Stimulated activated CD8-positive, alpha-beta memory T cell treated with anti-CD3 and anti-CD28 coated beads, Interleukin-2, amount 100 ng/mL, for 48 hours (primary cell): ENCODE measurements at regions not wholly inside any gene's neighbourhood (a gene's known extent, or its start where the extent isn't known, plus 50 kb on each side); places are given as distances from the start of the nearest gene placed in this dataset.

Source experiments
- DNase-seq, 2 donors: peaks; one replicate each; pipeline ENCODE4 v3.0.0-alpha.2; 2020; ENCODE audit warnings: low read depth in 2 of 2

DNA sequence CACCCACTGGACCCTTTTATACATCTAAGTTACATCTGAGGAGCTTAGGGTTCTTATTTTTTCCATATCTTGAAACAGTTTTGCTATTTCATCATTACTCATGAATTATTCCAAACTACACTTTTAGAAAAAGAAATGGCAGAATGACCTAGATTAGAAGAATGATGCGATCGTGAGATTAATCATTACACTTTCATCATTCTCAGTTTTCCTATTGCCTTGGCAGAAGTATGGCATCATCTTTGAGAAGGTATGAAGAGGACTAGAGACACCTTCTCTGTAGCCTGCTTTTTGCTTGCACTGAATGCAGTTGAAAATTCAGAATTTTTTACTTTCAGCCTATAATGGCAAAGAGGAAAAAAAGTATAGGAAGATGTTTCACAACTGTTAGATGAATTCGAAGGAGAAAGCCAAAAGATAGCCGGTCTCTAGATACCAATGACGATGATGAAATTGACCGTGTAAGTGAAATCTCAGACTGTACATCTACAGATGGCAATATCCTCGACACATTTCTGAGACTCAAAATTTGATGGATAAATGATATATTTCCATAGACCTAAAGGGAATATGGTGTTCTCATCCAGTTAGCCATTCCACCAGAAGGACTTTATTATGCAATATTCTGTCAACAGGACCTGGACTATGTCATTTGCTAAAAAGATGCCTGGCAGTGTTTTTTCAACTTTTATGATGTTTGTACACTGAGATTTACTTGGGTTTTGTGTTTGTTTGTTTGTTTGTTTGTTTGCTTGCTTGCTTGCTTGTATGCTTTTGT is 191.8 kb downstream of the TOMM20 start:
- DNase-seq, result no peak

GRCh38 chr1:234934611-234935033 is 194.0 kb downstream of the TOMM20 start:
- DNase-seq, result no peak

DNA sequence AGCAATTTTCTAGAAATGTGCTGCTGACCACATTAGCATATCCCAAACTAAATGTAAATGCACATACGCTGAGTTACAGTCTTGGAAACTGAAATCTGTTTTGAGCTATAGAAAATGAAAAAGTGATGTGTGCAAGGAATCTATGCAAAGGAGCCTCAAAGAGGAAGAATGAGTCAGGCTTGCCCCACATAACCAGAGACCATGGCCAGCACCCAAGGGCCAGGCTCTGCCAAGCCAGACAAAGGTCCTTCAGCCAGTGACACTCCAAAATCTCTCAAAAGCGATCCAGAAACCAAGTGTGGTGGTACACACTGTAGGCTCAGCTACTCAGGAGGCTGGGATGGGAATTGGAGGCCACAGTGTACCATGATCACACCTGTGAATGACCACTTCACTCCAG is 195.2 kb downstream of the TOMM20 start:
- no peak for DNase-seq

DNA sequence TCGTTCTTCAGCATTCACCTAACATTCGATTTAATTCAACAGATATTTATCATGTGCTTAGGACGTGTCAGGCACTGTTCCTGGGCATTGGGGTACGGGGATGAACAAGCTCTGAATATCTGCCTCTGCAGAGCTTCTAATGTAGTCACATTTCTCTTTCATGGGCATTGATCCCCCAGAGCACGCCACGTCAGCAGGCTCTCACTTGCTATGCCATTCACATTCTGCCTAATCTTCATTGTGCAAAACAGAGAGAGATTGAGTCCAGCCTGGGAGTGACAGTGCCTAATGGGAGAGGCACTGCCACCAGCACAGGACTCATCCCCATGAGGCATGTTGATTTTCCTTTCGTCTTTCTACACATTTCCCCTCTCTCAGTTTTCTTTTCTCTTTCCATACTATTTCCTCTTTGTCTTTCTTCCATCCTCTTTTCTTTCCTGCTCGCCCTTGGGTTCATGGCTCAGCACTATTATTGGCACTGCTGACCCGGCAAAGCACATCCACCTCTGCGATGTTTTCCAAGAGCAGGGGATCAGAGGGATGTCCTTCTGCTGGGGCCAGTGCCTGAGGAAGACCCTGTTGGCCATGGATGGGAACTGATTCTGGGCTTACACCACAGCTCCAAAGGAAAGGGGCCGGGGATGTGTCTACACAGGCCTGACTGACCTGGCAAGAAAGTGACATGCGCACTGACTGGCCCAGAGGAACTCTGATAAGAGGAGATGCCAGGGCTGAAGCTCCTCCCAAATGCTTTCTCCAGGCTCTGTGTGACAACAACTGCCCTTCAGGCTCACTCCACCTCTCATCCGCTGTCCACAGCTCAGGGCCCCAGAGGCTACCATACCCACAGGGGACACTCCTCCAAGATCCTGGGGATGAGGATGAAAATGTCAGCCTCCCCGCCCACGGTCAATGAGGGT is 195.9 kb downstream of the TOMM20 start:
- DNase-seq, result no peak

DNA sequence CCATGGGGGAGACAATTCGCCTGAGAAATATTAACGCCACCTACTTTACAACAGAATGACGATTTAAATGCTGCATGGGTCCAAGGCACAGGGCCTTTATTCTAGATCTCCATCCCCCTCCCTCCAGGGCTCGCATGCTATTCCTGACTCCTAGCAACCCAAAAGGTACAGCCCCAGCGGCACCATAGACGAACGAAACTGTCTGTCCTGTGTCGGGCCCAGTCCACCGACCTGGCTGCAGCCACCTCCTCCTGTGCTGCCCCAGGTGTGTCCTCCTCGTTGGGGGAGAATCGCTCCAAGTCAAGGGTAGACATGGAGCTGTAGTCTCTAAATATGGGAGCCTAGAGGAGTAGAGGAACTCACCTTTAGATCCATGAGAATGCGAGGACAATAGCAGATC is 196.5 kb downstream of the TOMM20 start:
- DNase-seq, result no peak

GRCh38 chr1:234931404-234931973 is 197.1 kb downstream of the TOMM20 start:
- DNase-seq, result no peak

DNA sequence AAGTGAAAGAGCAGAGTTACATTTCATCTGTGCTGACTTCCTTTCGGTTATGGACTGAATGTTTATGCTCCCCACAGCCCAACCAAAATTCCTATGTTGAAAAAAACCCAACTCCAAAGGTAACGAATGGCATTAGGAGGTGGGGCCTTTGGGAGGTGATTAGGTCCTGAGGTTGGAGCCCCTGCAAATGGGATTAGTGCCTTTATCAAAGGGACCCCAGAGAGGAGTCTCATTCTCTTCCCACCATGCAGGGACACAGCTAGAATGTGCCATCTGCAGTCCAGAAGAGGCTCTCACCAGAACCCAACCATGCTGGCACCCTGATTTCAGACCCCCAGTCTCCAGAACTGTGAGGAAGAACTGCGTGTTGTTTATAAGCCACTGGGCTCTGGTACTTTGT is 199.3 kb downstream of the TOMM20 start:
- no peak for DNase-seq

GRCh38 chr1:234928642-234929041 is 200.0 kb downstream of the TOMM20 start:
- DNase-seq, result no peak

DNA sequence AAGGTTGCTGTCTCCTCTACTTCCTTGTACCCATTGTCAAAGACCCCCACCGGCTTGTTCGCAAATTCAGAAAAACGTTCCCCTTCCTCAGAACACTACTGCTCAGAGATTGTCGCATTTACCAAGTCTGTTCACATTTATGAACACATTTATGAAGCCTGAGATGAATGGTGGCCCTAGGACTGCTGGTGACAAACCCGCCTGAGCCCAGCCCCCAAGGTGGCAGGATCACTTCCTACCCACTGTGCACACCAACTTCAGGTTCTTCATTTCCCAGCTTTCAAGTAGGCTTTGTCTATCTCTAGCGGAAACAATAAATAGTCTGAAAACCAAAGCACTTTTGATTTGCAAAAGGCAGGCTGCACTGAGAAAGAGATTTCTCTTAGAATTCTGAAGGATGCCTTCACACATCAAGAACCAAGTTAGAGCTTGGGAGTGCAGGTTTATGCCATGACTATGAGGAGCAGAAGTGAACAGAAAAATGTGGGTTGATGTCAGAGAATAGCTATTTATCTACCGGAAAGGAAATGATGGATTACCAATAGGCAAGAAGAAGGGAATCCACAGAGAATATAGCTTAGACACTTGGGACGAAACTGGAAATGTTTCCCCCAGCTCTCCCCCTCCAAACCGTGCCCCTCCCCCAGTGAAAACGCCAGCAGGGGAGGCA is 200.5 kb downstream of the TOMM20 start:
- no peak for DNase-seq

- no peak for DNase-seq
Observed at GRCh38 chr1:234927312-234927970, 201.2 kb downstream of the TOMM20 start.

DNA sequence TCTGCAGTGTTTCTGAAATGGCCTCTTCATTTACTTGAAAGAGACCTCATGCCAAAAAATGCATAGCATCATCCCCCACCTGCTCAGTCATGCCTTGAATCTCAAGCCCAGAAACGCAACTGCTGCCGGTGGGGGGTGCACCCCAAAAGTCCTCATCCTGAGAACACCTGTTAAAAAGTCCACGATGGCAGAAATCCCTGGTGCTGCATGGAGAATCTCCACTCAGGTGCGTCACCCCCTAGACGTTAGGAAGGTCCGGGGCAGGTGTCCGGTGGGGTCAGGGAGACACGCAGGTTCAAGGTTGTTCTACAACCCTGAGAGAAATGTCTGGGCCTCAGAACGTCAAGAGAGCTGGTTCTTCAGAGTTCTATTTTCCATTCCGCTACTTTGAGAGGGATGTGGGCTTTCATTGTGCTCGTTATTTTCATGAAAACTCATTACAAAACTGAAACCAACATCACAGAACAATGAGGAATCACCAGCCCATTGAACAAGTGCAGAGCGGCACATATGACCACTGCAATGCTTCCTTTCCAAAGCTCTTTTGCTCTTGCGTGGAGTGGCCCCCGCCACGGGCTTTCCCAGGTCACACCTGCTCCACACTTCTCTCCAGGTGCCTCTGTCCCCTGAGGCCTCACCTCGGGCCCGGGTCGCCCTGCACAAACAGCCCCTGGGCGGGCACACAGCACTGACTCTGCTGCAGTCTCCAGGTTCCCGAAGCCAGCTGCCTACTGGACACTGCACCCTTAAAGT is 201.9 kb downstream of the TOMM20 start:
- DNase-seq, result no peak

- DNase-seq, result no peak
Observed at GRCh38 chr1:234926264-234926558, 202.4 kb downstream of the TOMM20 start.

GRCh38 chr1:234925440-234926263 is 203.0 kb downstream of the TOMM20 start:
- DNase-seq, result no peak

- DNase-seq, result no peak
Observed at GRCh38 chr1:234924450-234925355, 203.9 kb downstream of the TOMM20 start.

DNA sequence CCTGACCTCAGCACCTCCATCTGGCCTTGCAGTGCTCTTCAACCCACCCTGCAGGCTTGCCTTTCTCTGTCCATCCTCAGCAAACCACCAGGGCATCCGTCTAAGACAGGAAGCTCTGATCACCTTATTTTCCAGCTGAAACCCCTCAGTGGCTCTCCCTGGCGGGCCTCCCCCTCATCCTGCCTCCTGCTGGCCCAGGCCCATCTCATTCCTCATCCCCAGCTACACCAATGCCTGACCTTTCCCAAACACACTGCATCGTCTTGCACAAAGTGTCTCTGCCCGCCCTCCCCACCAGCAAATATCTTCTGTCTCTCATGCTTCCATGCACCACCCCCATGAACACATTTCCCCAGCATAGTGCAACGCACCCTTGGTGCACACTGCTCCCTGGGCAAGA is 205.0 kb downstream of the TOMM20 start:
- DNase-seq, result no peak

DNA sequence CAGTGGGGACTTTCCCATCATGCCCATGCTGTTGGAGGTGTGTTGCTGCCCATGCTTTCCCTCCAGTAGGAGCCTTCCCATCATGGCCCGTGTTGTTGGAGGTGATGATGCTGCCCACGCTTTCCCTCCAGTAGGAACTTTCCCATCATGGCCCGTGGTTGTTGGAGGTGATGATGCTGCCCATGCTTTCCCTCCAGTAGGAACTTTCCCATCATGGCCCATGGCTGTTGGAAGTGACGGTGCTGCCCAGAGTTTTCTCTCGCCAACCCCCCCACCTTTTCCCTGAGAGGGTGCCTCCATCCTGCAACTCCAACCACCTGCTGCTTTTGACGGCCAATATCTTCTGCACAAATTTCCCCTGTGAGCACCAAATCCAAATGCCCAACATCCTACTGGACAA is 205.7 kb downstream of the TOMM20 start:
- DNase-seq, result no peak

DNA sequence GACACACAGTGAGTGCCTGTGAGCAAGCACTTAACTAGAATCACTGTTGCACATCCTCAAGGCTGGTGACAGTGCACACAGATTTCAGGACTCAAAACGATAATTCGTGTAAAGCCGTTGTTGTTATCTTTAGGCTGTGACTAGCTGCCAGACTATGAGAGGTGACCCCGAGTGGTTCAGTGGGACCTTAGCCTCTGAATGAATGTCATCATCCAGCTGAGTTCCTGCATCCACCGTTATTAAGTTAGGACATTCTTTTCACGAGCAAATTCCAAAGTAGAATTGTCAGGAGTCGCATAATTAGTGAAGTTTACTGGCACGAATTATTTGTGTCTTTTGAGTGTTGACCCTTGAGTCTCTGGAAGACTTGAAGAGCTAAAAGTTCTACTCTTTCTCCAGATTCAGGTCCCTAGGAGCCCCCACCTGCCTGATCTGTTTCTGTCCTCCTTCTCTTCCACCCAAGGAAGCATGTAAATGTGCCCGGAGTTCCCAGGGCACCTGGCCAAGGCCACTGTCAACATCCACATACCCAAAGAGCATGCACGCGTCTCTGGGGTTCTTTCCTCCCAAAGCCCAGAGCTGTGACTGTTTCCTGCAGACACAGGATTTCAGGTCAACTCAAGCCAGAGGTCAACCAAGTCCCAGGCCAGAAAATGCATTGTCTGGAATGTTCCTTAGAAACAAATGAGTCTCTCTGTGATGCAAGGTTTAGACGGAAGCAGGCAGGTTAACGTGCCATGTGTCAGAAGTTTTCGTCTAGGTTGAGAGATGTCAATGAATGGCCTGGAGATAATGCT is 207.2 kb downstream of the TOMM20 start:
- no peak for DNase-seq

- DNase-seq, result no peak
Observed at GRCh38 chr1:234920843-234921140, 207.8 kb downstream of the TOMM20 start.
